ENCODE measurements at regions not wholly inside any gene's neighbourhood (a gene's known extent, or its start where the extent isn't known, plus 50 kb on each side); places are given as distances from the start of the nearest gene placed in this dataset.
A peak's percentile ranks its signal among the peaks of the same experiment; 100 is the strongest.

DNA sequence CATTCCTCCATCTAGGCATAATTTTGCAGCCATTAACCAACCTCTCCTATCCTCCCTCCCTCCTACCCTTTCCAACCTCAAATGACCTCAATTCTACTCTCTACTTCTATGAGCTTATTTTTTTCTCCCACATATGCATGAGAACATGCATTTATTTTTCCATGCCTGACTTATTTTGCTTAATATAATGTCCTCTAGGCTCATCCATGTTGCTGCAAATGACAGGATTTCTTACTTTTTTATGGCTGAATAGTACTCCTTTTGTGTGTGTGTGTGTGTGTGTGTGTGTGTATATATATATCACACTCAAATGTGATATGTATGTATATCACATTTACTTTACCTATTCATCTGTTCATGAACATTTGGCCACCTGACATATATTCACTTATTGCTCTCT is 339.4 kb downstream of the SIPA1L2 start:
- Histone ChIP-seq H3K27ac (no peak overlapping the region), H3K9me3 (ENCODE audit: low read depth) (no peaks in the 10 kb centered on the region), H3K4me3 (no peak overlapping the region), H3K27me3 (no peaks in the 10 kb centered on the region), H3K36me3 (no peaks in the 10 kb centered on the region), H3K4me1 (ENCODE audit: low read depth) (no peaks in the 10 kb centered on the region)
- no peak for TF ChIP-seq CTCF (IDR thresholded peaks at IDR 0.05; ENCODE audit: low read depth, low read length)
- no peak for DNase-seq (ENCODE audit: low read depth in 1 of 2, low spot score in 1 of 2)

DNA sequence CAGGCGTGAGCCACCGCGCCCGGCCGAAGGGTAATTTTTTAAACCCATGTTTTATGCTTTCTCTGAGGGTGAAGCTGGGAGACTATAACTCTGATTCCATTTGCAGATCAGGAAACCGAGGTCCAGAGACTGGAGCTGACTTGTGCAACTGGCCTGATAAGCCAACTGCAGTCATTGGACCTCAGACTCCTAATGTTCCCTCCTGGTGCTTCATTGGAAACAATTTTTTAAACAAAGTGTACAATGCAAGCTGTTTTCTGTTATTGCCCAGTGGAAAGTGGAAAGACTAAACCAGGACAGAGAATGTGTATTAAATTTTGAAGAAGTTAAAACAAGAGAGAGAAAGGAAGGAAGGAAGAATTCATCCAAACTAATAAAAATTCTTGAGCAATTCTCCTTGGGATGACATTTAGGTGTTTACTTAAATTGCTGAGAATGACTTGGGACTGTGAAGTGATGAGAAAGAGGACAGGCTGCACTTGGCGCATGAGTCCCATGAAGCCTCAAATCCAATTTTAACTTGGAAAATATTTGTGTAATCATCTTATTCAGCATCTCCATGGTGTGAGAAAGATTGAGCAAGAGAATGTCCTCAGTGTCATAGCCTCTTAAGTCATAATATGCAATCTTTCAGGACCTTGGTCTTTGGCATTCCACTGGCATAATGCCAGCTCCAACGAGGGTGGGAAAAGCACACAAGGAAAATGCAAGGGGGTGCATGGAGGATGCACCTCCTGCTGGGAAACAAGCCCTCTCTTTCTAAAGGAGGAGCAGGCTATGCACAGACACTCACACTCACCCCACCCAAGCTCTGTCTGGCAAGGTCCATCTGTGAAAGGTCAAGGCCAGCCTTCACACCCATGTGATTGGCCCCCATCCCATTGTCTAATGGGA is 342.0 kb downstream of the SIPA1L2 start:
- Histone ChIP-seq H3K4me3 (no peak overlapping the region), H3K4me1 (ENCODE audit: low read depth) (no peaks in the 10 kb centered on the region), H3K9me3 (ENCODE audit: low read depth) (no peaks in the 10 kb centered on the region), H3K27ac (no peak overlapping the region), H3K27me3 (no peaks in the 10 kb centered on the region), H3K36me3 (no peaks in the 10 kb centered on the region)
- TF ChIP-seq CTCF (IDR thresholded peaks at IDR 0.05; ENCODE audit: low read depth, low read length) = no peak
- peak in 1 of 2 donors; percentile 36 for DNase-seq (ENCODE audit: low read depth in 1 of 2, low spot score in 1 of 2)

- Histone ChIP-seq H3K4me1 (ENCODE audit: low read depth) (no peaks in the 10 kb centered on the region), H3K9me3 (ENCODE audit: low read depth) (no peaks in the 10 kb centered on the region), H3K27me3 (no peaks in the 10 kb centered on the region), H3K36me3 (no peaks in the 10 kb centered on the region), H3K4me3 (no peak overlapping the region), H3K27ac (no peak overlapping the region)
- DNase-seq (ENCODE audit: low read depth in 1 of 2, low spot score in 1 of 2) = no peak
- TF ChIP-seq CTCF (IDR thresholded peaks at IDR 0.05; ENCODE audit: low read depth, low read length) = no peak
Measured at GRCh38 chr1:232285138-232285537, 344.8 kb downstream of the SIPA1L2 start.

- TF ChIP-seq CTCF (IDR thresholded peaks at IDR 0.05; ENCODE audit: low read depth, low read length) = no peak
Measured at GRCh38 chr1:232283864-232284263, 346.1 kb downstream of the SIPA1L2 start.

GRCh38 chr1:232282498-232282897 is 347.4 kb downstream of the SIPA1L2 start:
- DNase-seq (ENCODE audit: low read depth in 1 of 2, low spot score in 1 of 2) = no peak
- H3K27ac ChIP-seq = no peak overlapping the region
- H3K36me3 ChIP-seq = no peaks in the 10 kb centered on the region
- H3K4me3 ChIP-seq = no peak overlapping the region
- no peak for TF ChIP-seq CTCF (IDR thresholded peaks at IDR 0.05; ENCODE audit: low read depth, low read length)
- H3K9me3 ChIP-seq (ENCODE audit: low read depth) = no peaks in the 10 kb centered on the region
- H3K4me1 ChIP-seq (ENCODE audit: low read depth) = no peaks in the 10 kb centered on the region
- no peaks in the 10 kb centered on the region for H3K27me3 ChIP-seq

More at GRCh38 chr1:232283864-232284263, 346.1 kb downstream of the SIPA1L2 start:
- no peaks in the 10 kb centered on the region for H3K4me1 ChIP-seq (ENCODE audit: low read depth)
- no peak for DNase-seq (ENCODE audit: low read depth in 1 of 2, low spot score in 1 of 2)
- H3K36me3 ChIP-seq = no peaks in the 10 kb centered on the region
- H3K4me3 ChIP-seq = no peak overlapping the region
- no peaks in the 10 kb centered on the region for H3K27me3 ChIP-seq
- no peaks in the 10 kb centered on the region for H3K9me3 ChIP-seq (ENCODE audit: low read depth)
- H3K27ac ChIP-seq = no peak overlapping the region

All from cardiac muscle cell (in vitro differentiated cells and primary cell).